HepG2 (cell line): ENCODE measurements at regions not wholly inside any gene's neighbourhood (a gene's known extent, or its start where the extent isn't known, plus 50 kb on each side); places are given as distances from the start of the nearest gene placed in this dataset.

Experiments
- ATAC-seq: fragments of 200-7000 bp; cut with Tn5 transposase; 3 replicates; pipeline ENCODE4 v1.9.1; 2020; ENCODE audit warnings: mild to moderate bottlenecking, moderate library complexity
- BruUV-seq: library from RNA; stranded (reverse); fragments of 400-500 nt; replicated peaks from 2 replicates; lab custom pipeline; 2021; lab: Mats Ljungman, UMichigan
- CTCF ChIA-PET: fragments of 300-600 bp; formaldehyde crosslinking; extraction: SDS; loops from one replicate; lab custom pipeline; 2021; ENCODE audit warnings: low total read pairs, inconsistent platforms, low intra/inter-chr PET ratio; lab: Yijun Ruan, JAX
- POLR2A ChIA-PET: fragments of 350-600 bp; sonication (Branson Sonifier 250); formaldehyde crosslinking; loops from one replicate; lab custom pipeline; 2020; ENCODE audit warnings: antibody characterized with exemption, inconsistent platforms; lab: Yijun Ruan, JAX
- DNase-seq: peaks from one replicate; pipeline ENCODE4 v3.0.0-alpha.2; 2015; ENCODE audit warnings: low spot score
- FAIRE-seq: peaks from 3 replicates; lab custom pipeline; 2011; peaks lifted over from hg19 to GRCh38; lab: Jason Lieb, UNC
- H2AFZ ChIP-seq: one replicate; pipeline ENCODE4 v1.6.1; 2011; ENCODE audit warnings: low read length, inconsistent platforms
- H3K27ac ChIP-seq: fragments of 300-600 bp; 3 replicates; pipeline ENCODE4 v1.8.0; 2011; ENCODE audit warnings: mixed run types, mild to moderate bottlenecking, mixed read lengths, low read length, inconsistent platforms; ENCODE audit not compliant: insufficient read depth; ENCODE audit errors: extremely low read length
- H3K27me3 ChIP-seq, 2 experiments: fragments of 200-600 bp in 1 of 2; 2 replicates in 1 of 2; 3 replicates in 1 of 2; pipeline versions ENCODE4 v1.6.0 to v1.8.0; 2011; ENCODE audit warnings: low read length in 2 of 2, mild to moderate bottlenecking in 2 of 2, moderate library complexity in 2 of 2, inconsistent platforms in 1 of 2; ENCODE audit not compliant: insufficient read depth in 2 of 2, control insufficient read depth in 1 of 2
- H3K36me3 ChIP-seq, 2 experiments: fragments of 200-600 bp in 1 of 2; replicated peaks in 1 of 2; 2 replicates in 1 of 2; 3 replicates in 1 of 2; pipeline versions ENCODE4 v1.5.1 to v1.8.0; 2011; ENCODE audit warnings: low read length in 2 of 2, inconsistent platforms in 1 of 2; ENCODE audit not compliant: insufficient read depth in 2 of 2, control insufficient read depth in 1 of 2
- H3K4me1 ChIP-seq: 2 replicates; pipeline ENCODE4 v1.5.1; 2012; ENCODE audit warnings: low read length, inconsistent platforms; ENCODE audit not compliant: insufficient read depth
- H3K4me2 ChIP-seq: 2 replicates; pipeline ENCODE4 v1.6.0; 2011; ENCODE audit warnings: low read depth, low read length, inconsistent platforms
- H3K4me3 ChIP-seq, 3 experiments: fragments of 200-600 bp in 1 of 3; sonication (generic), shearing (Covaris generic) in 1 of 3; replicated peaks in 1 of 3; 2 replicates each; pipeline ENCODE4 v1.5.1; 2011 to 2016; ENCODE audit warnings: low read length in 3 of 3, inconsistent platforms in 2 of 3, low read depth in 2 of 3, mild to moderate bottlenecking in 2 of 3, control low read depth in 1 of 3, mixed read lengths in 1 of 3; ENCODE audit not compliant: insufficient read depth in 1 of 3
- H3K79me2 ChIP-seq: one replicate; pipeline ENCODE4 v1.6.1; 2011; ENCODE audit warnings: low read length, inconsistent platforms; ENCODE audit not compliant: insufficient read depth
- H3K9ac ChIP-seq: 2 replicates; pipeline ENCODE4 v1.6.0; 2011; ENCODE audit warnings: mild to moderate bottlenecking, low read depth, low read length, inconsistent platforms; ENCODE audit not compliant: insufficient read depth
- H3K9me3 ChIP-seq: 2 replicates; pipeline ENCODE4 v1.5.1; 2012; ENCODE audit warnings: mild to moderate bottlenecking, low read length
- H4K20me1 ChIP-seq: 2 replicates; pipeline ENCODE4 v1.6.0; 2011; ENCODE audit warnings: inconsistent platforms, mild to moderate bottlenecking, low read length, moderate library complexity; ENCODE audit not compliant: insufficient read depth
- CREM ChIP-seq, 2 experiments: sonication (generic) in 1 of 2; formaldehyde crosslinking in 1 of 2; IDR thresholded peaks; 2 replicates each; pipeline versions ENCODE4 v1.4.0 to v1.6.1; 2016 to 2020; ENCODE audit warnings: antibody characterized with exemption in 1 of 2, mild to moderate bottlenecking in 1 of 2, missing genetic modification reagents in 1 of 2
- HMG20B ChIP-seq: conservative IDR thresholded peaks from 2 replicates; pipeline ENCODE4 v1.6.1; 2016; ENCODE audit warnings: missing genetic modification reagents, missing compliant biosample characterization
- HMGA1 ChIP-seq: sonication (generic); formaldehyde crosslinking; conservative IDR thresholded peaks from 2 replicates; pipeline ENCODE4 v1.4.0; 2020; ENCODE audit warnings: missing genetic modification reagents
- JARID2 ChIP-seq: sonication (generic); formaldehyde crosslinking; IDR thresholded peaks from 2 replicates; pipeline ENCODE4 v1.8.1; 2023; ENCODE audit warnings: missing genetic modification reagents, inconsistent platforms; ENCODE audit not compliant: insufficient replicate concordance
- KAT8 ChIP-seq: IDR thresholded peaks from 2 replicates; pipeline ENCODE4 v1.6.1; 2016; ENCODE audit warnings: missing genetic modification reagents, missing compliant biosample characterization
- PRDM4 ChIP-seq: sonication (generic); formaldehyde crosslinking; IDR thresholded peaks from 2 replicates; pipeline ENCODE4 v1.9.0; 2021; ENCODE audit warnings: missing genetic modification reagents, borderline replicate concordance
- SRSF9 ChIP-seq: fragments of 200-400 bp; formaldehyde crosslinking; IDR thresholded peaks from 2 replicates; pipeline ENCODE4 v1.6.1; 2018; ENCODE audit warnings: borderline replicate concordance, mild to moderate bottlenecking, low read depth, low read length; ENCODE audit not compliant: insufficient read depth, poor library complexity, severe bottlenecking
- TARDBP ChIP-seq: sonication (generic); formaldehyde crosslinking; IDR thresholded peaks from 2 replicates; pipeline ENCODE4 v1.8.0; 2022; ENCODE audit warnings: mild to moderate bottlenecking, missing genetic modification reagents
- U2AF1 ChIP-seq: fragments of 200-400 bp; formaldehyde crosslinking; optimal IDR thresholded peaks from 2 replicates; pipeline ENCODE3; 2017; ENCODE audit warnings: mild to moderate bottlenecking, low read depth, low read length
- ZMYM3 ChIP-seq: sonication (generic); formaldehyde crosslinking; IDR thresholded peaks from 2 replicates; pipeline ENCODE4 v1.5.1; 2020; ENCODE audit warnings: mild to moderate bottlenecking, missing genetic modification reagents
- ZNF234 ChIP-seq: sonication (generic); formaldehyde crosslinking; conservative IDR thresholded peaks from 2 replicates; pipeline ENCODE4 v1.5.1; 2020; ENCODE audit warnings: mild to moderate bottlenecking, missing genetic modification reagents
- ZNF235 ChIP-seq: sonication (generic); formaldehyde crosslinking; IDR thresholded peaks from 2 replicates; pipeline ENCODE4 v1.8.1; 2023; ENCODE audit warnings: mild to moderate bottlenecking, missing genetic modification reagents, borderline replicate concordance
- ZNF430 ChIP-seq: sonication (generic); formaldehyde crosslinking; IDR thresholded peaks from 2 replicates; pipeline ENCODE4 v1.9.0; 2021; ENCODE audit warnings: mild to moderate bottlenecking, missing genetic modification reagents
- ZNF451 ChIP-seq: sonication (generic); formaldehyde crosslinking; IDR thresholded peaks from 2 replicates; pipeline ENCODE4 v1.5.0; 2020; ENCODE audit warnings: mild to moderate bottlenecking, missing genetic modification reagents
- ZNF660 ChIP-seq: sonication (generic); formaldehyde crosslinking; IDR thresholded peaks from 2 replicates; pipeline ENCODE4 v1.5.1; 2020; ENCODE audit warnings: mild to moderate bottlenecking, low read depth, missing genetic modification reagents, borderline replicate concordance
- ZNF724P ChIP-seq: sonication (generic); formaldehyde crosslinking; IDR thresholded peaks from 2 replicates; pipeline ENCODE4 v1.8.0; 2022; ENCODE audit warnings: missing genetic modification reagents, borderline replicate concordance
- ZNF790 ChIP-seq: sonication (generic); formaldehyde crosslinking; IDR thresholded peaks from 2 replicates; pipeline ENCODE4 v1.8.0; 2022; ENCODE audit warnings: missing genetic modification reagents, mild to moderate bottlenecking, borderline replicate concordance
- ZNF83 ChIP-seq: sonication (generic); formaldehyde crosslinking; IDR thresholded peaks from 2 replicates; pipeline ENCODE4 v1.4.0; 2020; ENCODE audit warnings: missing genetic modification reagents, mild to moderate bottlenecking, borderline replicate concordance
- WGBS: methylation state at CpG from one replicate; pipeline ENCODE4 v1.1.6; 2017; ENCODE audit warnings: low lambda C conversion rate; 5-methylcytosine and 5-hydroxymethylcytosine counted together
- in situ Hi-C: cut with HindIII; loops from 2 replicates; pipeline ENCODE4 v1.10.0; 2017; ENCODE audit warnings: low pct_unique_long_range_greater_than_20kb; ENCODE audit not compliant: extremely low pct_ligation_motif_present
- intact Hi-C: fragments of 100-400 bp; cut with micrococcal nuclease; formaldehyde crosslinking; loops from one replicate; pipeline ENCODE4 v1.10.0; 2022; ENCODE audit not compliant: unreplicated experiment
- TF ChIP-seq, protein P1 (sequence below): sonication (generic); formaldehyde crosslinking; IDR thresholded peaks from 2 replicates; pipeline ENCODE4 v1.4.0; 2020; ENCODE audit warnings: mild to moderate bottlenecking, missing genetic modification reagents

GRCh38 chr18:989425-989824 is 84.8 kb downstream of the ADCYAP1 start:
- Histone ChIP-seq H3K9ac (no peak overlapping the region), H4K20me1 (no peaks in the 10 kb centered on the region), H3K27ac (no peak overlapping the region), H3K36me3 (no peaks in the 10 kb centered on the region), H3K79me2 (no peaks in the 10 kb centered on the region), H3K4me3 (no peak overlapping the region), H3K9me3 (no peaks in the 10 kb centered on the region), H3K4me1 (no peaks in the 10 kb centered on the region), H2AFZ (no peak overlapping the region), H3K4me2 (no peak overlapping the region), H3K27me3 (no peaks in the 10 kb centered on the region)
- TF ChIP-seq HMG20B (CRISPR knock-in tag), result no peak
- TF ChIP-seq, protein P1, sequence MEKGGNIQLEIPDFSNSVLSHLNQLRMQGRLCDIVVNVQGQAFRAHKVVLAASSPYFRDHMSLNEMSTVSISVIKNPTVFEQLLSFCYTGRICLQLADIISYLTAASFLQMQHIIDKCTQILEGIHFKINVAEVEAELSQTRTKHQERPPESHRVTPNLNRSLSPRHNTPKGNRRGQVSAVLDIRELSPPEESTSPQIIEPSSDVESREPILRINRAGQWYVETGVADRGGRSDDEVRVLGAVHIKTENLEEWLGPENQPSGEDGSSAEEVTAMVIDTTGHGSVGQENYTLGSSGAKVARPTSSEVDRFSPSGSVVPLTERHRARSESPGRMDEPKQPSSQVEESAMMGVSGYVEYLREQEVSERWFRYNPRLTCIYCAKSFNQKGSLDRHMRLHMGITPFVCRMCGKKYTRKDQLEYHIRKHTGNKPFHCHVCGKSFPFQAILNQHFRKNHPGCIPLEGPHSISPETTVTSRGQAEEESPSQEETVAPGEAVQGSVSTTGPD, result no peak
- no peak for TF ChIP-seq ZNF234 (CRISPR knock-in tag)
- TF ChIP-seq TARDBP (CRISPR knock-in tag), result no peak
- TF ChIP-seq ZNF451 (CRISPR knock-in tag), result no peak
- TF ChIP-seq CREM (IDR thresholded peaks at IDR 0.05), result no peak
- TF ChIP-seq CREM (CRISPR knock-in tag; IDR thresholded peaks at IDR 0.05), result no peak
- TF ChIP-seq ZNF724P (CRISPR knock-in tag), result no peak
- TF ChIP-seq PRDM4 (CRISPR knock-in tag), result no peak
- TF ChIP-seq ZNF83, result no peak
- TF ChIP-seq JARID2 (CRISPR knock-in tag), result no peak
- no peak for TF ChIP-seq ZNF235 (CRISPR knock-in tag)
- TF ChIP-seq ZMYM3 (CRISPR knock-in tag), result no peak
- no peak for TF ChIP-seq U2AF1
- TF ChIP-seq ZNF660, result no peak
- no peak for TF ChIP-seq HMGA1
- no peak for TF ChIP-seq ZNF430 (CRISPR knock-in tag)
- no peak for TF ChIP-seq SRSF9
- TF ChIP-seq ZNF790 (CRISPR knock-in tag), result no peak
- TF ChIP-seq KAT8 (CRISPR knock-in tag), result no peak
- ChIA-PET CTCF (no interaction called here), POLR2A (no interaction called here)
- ATAC-seq (no peak), DNase-seq (no peak), FAIRE-seq (no peak)
- intact Hi-C loops (no loop called here), in situ Hi-C loops (no loop called here)
- 11% methylated on average over 2 of the region's 2 CpGs for WGBS
- no TSS peak for BruUV-seq
